ENCODE measurements at regions not wholly inside any gene's neighbourhood (a gene's known extent, or its start where the extent isn't known, plus 50 kb on each side); places are given as distances from the start of the nearest gene placed in this dataset.

DNA sequence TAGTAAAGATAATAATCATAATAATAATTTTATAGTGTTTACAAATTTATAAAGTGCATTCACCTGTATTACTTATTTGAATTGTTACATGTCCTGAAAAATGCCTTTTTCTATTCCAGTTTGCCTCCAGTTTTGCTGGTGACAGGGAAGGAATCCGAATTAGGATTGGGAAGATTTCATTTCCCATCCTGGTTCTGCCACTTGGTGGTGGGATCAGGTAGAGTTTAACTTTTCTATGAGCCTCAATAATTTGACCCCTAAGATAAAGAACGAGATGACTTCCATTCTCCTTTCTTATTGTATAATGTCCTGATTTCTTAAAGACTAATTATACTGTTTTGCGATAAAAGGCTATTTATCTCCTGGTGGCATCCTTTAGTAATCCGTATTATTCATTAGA is 1090.9 kb downstream of the RAPGEF2 start:
- H2AFZ ChIP-seq (ENCODE audit: low read length), result no peak overlapping the region
- H3K9me3 ChIP-seq (ENCODE audit: low read depth, low read length), result no peaks in the 10 kb centered on the region
- no peak overlapping the region for H3K27ac ChIP-seq (ENCODE audit: low read depth, low read length)
- H4K20me1 ChIP-seq (ENCODE audit: insufficient read depth, low read length), result no peaks in the 10 kb centered on the region
- TF ChIP-seq, protein P1, sequence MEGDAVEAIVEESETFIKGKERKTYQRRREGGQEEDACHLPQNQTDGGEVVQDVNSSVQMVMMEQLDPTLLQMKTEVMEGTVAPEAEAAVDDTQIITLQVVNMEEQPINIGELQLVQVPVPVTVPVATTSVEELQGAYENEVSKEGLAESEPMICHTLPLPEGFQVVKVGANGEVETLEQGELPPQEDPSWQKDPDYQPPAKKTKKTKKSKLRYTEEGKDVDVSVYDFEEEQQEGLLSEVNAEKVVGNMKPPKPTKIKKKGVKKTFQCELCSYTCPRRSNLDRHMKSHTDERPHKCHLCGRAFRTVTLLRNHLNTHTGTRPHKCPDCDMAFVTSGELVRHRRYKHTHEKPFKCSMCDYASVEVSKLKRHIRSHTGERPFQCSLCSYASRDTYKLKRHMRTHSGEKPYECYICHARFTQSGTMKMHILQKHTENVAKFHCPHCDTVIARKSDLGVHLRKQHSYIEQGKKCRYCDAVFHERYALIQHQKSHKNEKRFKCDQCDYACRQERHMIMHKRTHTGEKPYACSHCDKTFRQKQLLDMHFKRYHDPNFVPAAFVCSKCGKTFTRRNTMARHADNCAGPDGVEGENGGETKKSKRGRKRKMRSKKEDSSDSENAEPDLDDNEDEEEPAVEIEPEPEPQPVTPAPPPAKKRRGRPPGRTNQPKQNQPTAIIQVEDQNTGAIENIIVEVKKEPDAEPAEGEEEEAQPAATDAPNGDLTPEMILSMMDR (IDR thresholded peaks at IDR 0.05; ENCODE audit: extremely low read depth, low read depth, low read length), result no peak
- no peaks in the 10 kb centered on the region for H3K27me3 ChIP-seq (ENCODE audit: insufficient read depth, low read length)
- H3K36me3 ChIP-seq (ENCODE audit: insufficient read depth, low read length), result no peaks in the 10 kb centered on the region
- H3K4me1 ChIP-seq (ENCODE audit: insufficient read depth, low read length), result no peaks in the 10 kb centered on the region
- DNase-seq (ENCODE audit: insufficient read length, low spot score, missing footprints), result no peak
- no peak overlapping the region for H3K4me2 ChIP-seq (ENCODE audit: insufficient read depth, low read length)
- H3K4me3 ChIP-seq (ENCODE audit: insufficient read depth, low read length), result no peak overlapping the region
- H3K79me2 ChIP-seq (ENCODE audit: insufficient read depth, low read length), result no peaks in the 10 kb centered on the region

DNA sequence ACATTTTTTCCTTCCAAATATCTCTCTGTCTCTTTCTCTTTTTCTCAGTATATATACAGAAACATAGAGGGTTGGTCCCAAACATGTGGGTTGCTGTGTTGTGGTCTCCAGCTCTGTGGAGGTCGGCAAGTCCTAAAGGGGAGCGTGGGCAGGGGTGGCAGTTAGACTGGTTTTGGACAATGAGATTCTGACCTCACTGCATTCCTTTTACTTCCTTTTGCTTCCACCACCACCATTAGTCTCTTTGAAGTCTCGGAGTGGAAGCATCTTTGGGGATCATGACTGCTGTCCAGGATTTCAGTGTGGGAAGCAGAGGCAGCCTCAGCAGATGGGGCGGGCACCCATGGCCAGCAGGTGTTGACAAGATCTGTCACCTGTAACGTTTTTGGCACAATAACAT is 1091.8 kb downstream of the RAPGEF2 start:
- Histone ChIP-seq H3K4me1 (ENCODE audit: insufficient read depth, low read length) (no peaks in the 10 kb centered on the region), H3K4me2 (ENCODE audit: insufficient read depth, low read length) (no peak overlapping the region), H4K20me1 (ENCODE audit: insufficient read depth, low read length) (no peaks in the 10 kb centered on the region), H2AFZ (ENCODE audit: low read length) (no peak overlapping the region), H3K27ac (ENCODE audit: low read depth, low read length) (no peak overlapping the region), H3K4me3 (ENCODE audit: insufficient read depth, low read length) (no peak overlapping the region), H3K36me3 (ENCODE audit: insufficient read depth, low read length) (no peaks in the 10 kb centered on the region), H3K27me3 (ENCODE audit: insufficient read depth, low read length) (no peaks in the 10 kb centered on the region), H3K9me3 (ENCODE audit: low read depth, low read length) (no peaks in the 10 kb centered on the region), H3K79me2 (ENCODE audit: insufficient read depth, low read length) (no peaks in the 10 kb centered on the region)
- TF ChIP-seq, protein P1 (IDR thresholded peaks at IDR 0.05; ENCODE audit: extremely low read depth, low read depth, low read length), result no peak
- no peak for DNase-seq (ENCODE audit: insufficient read length, low spot score, missing footprints)

DNA sequence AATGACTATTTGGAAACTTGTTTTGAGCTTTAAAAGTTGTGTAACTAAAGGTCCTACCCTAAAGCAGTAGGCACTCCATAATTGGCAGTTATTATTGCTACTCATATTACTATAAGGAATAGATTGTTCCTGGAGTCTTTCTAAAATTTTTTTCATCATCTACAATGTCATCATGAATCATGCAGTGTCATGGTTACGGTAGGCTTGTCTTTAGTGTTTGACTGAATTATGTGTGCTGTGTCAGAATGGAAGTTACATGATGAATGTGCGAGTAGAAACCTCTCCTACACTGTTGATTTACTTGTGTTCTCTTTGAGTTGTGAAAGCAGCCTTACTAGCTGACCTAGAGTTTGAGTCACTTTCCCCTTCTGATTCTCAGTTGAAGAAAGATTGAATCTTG is 1099.9 kb downstream of the RAPGEF2 start:
- H2AFZ ChIP-seq (ENCODE audit: low read length), result no peak overlapping the region
- H3K4me3 ChIP-seq (ENCODE audit: insufficient read depth, low read length), result no peak overlapping the region
- H3K4me1 ChIP-seq (ENCODE audit: insufficient read depth, low read length), result no peaks in the 10 kb centered on the region
- TF ChIP-seq, protein P1 (IDR thresholded peaks at IDR 0.05; ENCODE audit: extremely low read depth, low read depth, low read length), result no peak
- no peaks in the 10 kb centered on the region for H3K79me2 ChIP-seq (ENCODE audit: insufficient read depth, low read length)
- H3K9me3 ChIP-seq (ENCODE audit: low read depth, low read length), result no peaks in the 10 kb centered on the region
- H3K27ac ChIP-seq (ENCODE audit: low read depth, low read length), result no peak overlapping the region
- H3K36me3 ChIP-seq (ENCODE audit: insufficient read depth, low read length), result no peaks in the 10 kb centered on the region
- no peak overlapping the region for H3K4me2 ChIP-seq (ENCODE audit: insufficient read depth, low read length)
- no peaks in the 10 kb centered on the region for H4K20me1 ChIP-seq (ENCODE audit: insufficient read depth, low read length)
- no peaks in the 10 kb centered on the region for H3K27me3 ChIP-seq (ENCODE audit: insufficient read depth, low read length)
- DNase-seq (ENCODE audit: insufficient read length, low spot score, missing footprints), result no peak

DNA sequence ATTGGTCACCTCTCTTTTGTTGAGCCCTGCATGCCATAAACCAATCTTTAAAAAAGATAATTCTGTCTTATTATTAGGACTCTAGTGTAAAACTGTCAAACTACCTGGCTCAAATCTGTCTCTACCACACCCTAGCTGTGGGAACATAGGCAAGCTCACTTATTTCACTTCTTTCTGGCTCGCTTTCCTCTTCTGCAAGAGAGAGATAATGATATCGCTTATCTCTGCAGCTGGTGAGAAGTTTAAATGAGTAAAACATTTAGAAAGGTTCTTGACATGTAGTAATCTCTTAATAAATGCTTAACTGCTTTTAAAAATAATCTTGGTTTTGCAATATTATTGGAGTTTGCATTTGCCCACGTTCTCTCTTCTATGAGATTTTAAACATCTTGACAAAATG is 1109.2 kb downstream of the RAPGEF2 start:
- no peaks in the 10 kb centered on the region for H3K27me3 ChIP-seq (ENCODE audit: insufficient read depth, low read length)
- no peaks in the 10 kb centered on the region for H3K36me3 ChIP-seq (ENCODE audit: insufficient read depth, low read length)
- H3K4me1 ChIP-seq (ENCODE audit: insufficient read depth, low read length), result no peaks in the 10 kb centered on the region
- no peaks in the 10 kb centered on the region for H3K79me2 ChIP-seq (ENCODE audit: insufficient read depth, low read length)
- H3K4me2 ChIP-seq (ENCODE audit: insufficient read depth, low read length), result no peak overlapping the region
- H2AFZ ChIP-seq (ENCODE audit: low read length), result no peak overlapping the region
- H4K20me1 ChIP-seq (ENCODE audit: insufficient read depth, low read length), result no peaks in the 10 kb centered on the region
- no peaks in the 10 kb centered on the region for H3K9me3 ChIP-seq (ENCODE audit: low read depth, low read length)
- TF ChIP-seq, protein P1 (IDR thresholded peaks at IDR 0.05; ENCODE audit: extremely low read depth, low read depth, low read length), result no peak
- H3K4me3 ChIP-seq (ENCODE audit: insufficient read depth, low read length), result no peak overlapping the region
- H3K27ac ChIP-seq (ENCODE audit: low read depth, low read length), result no peak overlapping the region
- no peak for DNase-seq (ENCODE audit: insufficient read length, low spot score, missing footprints)
